ENCODE measurements at regions not wholly inside any gene's neighbourhood (a gene's known extent, or its start where the extent isn't known, plus 50 kb on each side); places are given as distances from the start of the nearest gene placed in this dataset.

- no peak for DNase-seq (ENCODE audit: low spot score)
- no peak for TF ChIP-seq CTCF (IDR thresholded peaks at IDR 0.05; ENCODE audit: extremely low read depth, missing control alignments)
Measured at GRCh38 chr6:132005178-132005577, 54.0 kb upstream of the CCN2 start.

GRCh38 chr6:132004668-132005067, 53.5 kb upstream of the CCN2 start:
- no peak for TF ChIP-seq CTCF (IDR thresholded peaks at IDR 0.05; ENCODE audit: extremely low read depth, missing control alignments)
- DNase-seq (ENCODE audit: low spot score) = no peak

- TF ChIP-seq CTCF (IDR thresholded peaks at IDR 0.05; ENCODE audit: extremely low read depth, missing control alignments) = no peak
- no peak for DNase-seq (ENCODE audit: low spot score)
Measured at GRCh38 chr6:132003516-132004178, 52.5 kb upstream of the CCN2 start.
